Stimulated activated CD8-positive, alpha-beta memory T cell treated with anti-CD3 and anti-CD28 coated beads, Interleukin-7, amount 100 ng/mL, for 4 hours (primary cell): ENCODE measurements at regions not wholly inside any gene's neighbourhood (a gene's known extent, or its start where the extent isn't known, plus 50 kb on each side); places are given as distances from the start of the nearest gene placed in this dataset.
"Not testable (repeated sequence)": the region's sequence is repeated elsewhere in the genome, so short reads cannot be mapped to it uniquely, and the experiment has no call there.

Source experiments
- DNase-seq, 2 donors: peaks; one replicate each; pipeline ENCODE4 v3.0.0-alpha.2; 2020; ENCODE audit warnings: low read depth in 2 of 2

- not testable (repeated sequence) for DNase-seq
Measured at GRCh38 chr4:67412153-67412712, 133.1 kb downstream of the CENPC start.

GRCh38 chr4:67403342-67403741 lies 142.0 kb downstream of the CENPC start:
- DNase-seq = no peak

DNA sequence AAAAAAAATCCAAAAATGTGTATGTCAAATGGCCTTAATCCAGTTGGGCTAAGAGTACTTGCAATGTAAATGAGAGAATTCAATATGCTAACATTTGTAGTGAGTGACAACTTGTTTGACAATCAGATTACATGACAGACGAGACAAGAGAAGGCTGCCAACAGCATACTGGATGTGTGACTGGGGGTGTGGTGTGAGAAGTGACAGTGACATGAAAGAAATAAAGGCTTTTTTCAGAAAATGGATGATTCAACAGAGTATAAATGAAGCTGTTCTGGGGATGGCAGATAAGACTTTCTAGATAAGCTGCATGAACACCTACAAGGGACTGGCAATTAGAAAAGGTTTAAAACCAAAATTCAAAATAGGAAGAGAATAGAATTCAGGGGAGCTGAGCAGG lies 143.4 kb downstream of the CENPC start:
- no peak for DNase-seq

- no peak for DNase-seq
Measured at GRCh38 chr4:67397931-67398330, 147.4 kb downstream of the CENPC start.

- no peak for DNase-seq
Measured at GRCh38 chr4:67397031-67397430, 148.3 kb downstream of the CENPC start.

DNA sequence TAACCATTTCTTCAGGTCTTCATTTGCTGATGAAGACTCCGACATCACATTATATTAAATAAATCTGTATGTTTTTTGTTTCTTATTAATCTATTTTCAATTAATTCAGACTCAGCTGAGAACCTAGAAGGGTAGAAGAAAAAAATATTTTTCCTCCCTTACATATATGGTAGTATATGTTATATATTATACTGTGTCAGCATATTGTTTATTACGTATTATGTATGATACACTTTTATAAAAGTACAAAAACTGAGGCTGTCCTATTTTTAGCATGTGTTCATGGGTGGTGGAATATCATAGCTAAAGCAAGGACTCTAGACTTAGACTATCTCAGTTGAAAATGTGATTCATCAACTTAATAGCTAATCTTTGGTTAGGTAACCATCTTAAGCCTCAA lies 149.3 kb downstream of the CENPC start:
- DNase-seq = no peak

DNA sequence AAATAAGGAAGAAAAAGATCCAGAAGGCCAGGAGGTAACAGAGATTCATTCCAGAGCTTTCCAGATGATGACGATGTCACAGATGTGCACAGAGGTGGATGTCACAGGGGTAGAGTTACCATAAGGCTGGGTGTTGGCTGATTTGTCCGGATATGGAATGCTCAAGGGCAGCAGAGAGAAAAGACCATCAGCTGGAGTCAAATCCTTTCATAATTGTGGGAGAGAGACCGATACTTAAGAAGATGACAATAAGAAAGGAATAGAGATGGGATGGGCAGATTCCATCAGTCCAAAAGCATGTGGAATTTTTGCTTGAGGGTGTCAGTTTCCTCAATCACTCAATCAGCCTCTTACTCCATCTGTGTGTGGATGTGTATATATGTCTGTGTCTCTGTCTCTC lies 150.4 kb downstream of the CENPC start:
- no peak for DNase-seq

DNA sequence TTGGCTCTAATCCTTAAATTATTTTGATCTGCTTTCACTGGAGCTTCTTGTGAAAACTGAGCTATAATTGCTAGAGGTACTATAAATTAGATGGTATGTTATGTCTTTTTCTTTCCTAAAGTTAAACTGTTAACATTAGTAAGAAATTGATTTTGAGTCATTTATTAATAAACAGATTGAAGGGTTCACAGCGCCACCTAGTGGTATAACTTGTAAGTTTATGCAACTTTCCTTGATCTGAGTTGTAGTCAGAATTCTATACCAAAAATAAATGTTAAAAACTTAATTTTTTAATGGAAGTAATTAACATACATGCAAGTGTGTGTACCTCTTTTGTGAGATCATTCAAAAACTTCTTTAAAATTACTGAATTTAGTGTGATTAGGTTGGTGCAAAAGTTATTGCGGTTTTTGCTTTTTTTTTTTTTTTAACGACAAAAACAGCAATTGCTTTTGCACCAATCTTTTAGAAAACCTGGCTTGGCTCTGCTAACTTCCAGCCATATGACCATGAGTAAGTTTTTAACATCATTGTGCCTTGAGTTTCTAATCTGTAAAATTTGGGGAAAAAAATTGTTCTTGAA lies 151.5 kb downstream of the CENPC start:
- DNase-seq = no peak

DNA sequence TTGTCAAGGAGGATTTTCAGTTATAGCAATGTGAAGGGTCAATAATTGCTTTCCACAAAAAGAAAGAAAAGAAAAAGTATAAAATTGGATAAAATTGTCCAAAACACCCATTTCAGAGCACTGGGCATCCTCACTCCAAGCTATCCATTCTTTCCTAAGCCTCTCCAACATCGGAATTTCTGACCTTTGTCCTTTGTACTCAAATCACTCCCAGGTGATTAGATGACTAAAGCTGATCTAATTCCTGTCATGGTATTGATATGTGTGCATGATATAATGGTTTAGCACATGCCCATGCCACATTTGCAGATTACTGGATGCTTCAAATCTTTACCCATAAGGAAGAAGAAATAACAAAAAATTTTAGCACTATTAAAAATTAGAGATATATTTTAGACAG lies 152.3 kb downstream of the CENPC start:
- no peak for DNase-seq

DNA sequence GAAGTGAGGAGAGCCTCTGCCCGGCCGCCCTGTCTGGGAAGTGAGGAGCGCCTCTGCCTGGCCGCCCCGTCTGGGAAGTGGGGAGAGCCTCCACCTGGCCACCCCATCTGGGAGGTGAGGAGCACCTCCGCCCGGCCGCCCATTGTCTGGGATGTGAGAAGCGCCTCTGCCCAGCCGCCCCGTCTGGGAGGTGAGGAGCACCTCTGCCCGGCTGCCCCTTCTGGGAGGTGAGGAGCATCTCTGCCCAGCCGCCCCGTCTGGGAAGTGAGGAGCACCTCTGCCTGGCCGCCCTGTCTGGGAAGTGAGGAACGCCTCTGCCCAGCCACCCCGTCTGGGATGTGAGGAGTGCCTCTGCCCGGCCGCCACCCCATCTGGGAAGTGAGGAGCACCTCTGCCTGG lies 163.9 kb downstream of the CENPC start:
- DNase-seq = not testable (repeated sequence)

DNA sequence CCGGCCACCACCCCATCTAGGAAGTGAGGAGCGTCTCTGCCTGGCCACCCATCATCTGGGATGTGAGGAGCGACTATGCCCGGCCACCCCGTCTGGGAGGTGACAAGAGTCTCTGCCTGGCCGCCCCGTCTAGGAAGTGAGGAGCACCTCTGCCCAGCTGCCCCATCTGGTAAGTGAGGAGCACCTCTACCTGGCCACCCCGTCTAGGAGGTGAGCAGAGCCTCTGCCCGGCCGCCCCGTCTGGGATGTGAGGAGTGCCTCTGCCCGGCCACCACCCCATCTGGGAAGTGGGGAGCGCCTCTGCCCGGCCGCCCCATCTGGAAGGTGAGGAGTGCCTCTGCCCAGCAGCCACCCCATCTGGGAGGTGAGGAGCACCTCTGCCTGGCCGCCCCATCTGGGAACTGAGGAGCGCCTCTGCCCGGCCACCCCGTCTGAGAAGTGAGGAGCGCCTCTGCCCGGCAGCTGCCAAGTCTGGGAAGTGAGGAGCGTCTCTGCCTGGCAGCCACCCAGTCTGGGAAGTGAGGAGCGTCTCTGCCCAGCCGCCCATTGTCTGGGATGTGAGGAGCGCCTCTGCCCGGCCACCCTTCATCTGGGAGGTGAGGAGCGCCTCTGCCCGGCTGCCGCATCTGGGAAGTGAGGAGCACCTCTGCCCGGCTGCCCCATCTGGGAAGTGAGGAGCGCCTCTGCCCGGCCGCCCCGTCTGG lies 164.4 kb downstream of the CENPC start:
- not testable (repeated sequence) for DNase-seq

- no peak for DNase-seq
Measured at GRCh38 chr4:67380154-67380553, 165.1 kb downstream of the CENPC start.

- DNase-seq = no peak
Measured at GRCh38 chr4:67375291-67375690, 170.0 kb downstream of the CENPC start.

- no peak for DNase-seq
Measured at GRCh38 chr4:67371615-67372014, 173.7 kb downstream of the CENPC start.

- no peak for DNase-seq
Measured at GRCh38 chr4:67366311-67366861, 178.9 kb downstream of the CENPC start.

- no peak for DNase-seq
Measured at GRCh38 chr4:67365661-67366245, 179.6 kb downstream of the CENPC start.

DNA sequence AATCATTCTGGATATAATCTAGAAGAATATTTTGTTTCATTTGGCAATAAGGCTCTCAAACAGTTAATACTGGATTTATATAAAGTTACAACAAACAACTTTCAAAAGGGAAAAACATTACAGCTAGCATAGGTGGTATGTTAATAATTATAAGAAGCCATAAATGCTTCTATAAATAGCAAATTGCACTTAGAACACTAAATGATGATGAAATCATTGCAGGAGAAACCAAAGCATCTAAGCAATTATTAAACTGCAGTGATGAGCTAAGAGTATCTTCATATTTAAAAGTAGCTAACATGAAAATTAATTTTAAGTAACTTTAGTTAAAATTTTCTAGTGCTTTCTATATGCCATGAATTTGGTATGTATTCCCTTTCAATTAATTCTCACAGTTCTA lies 189.5 kb downstream of the CENPC start:
- no peak for DNase-seq

DNA sequence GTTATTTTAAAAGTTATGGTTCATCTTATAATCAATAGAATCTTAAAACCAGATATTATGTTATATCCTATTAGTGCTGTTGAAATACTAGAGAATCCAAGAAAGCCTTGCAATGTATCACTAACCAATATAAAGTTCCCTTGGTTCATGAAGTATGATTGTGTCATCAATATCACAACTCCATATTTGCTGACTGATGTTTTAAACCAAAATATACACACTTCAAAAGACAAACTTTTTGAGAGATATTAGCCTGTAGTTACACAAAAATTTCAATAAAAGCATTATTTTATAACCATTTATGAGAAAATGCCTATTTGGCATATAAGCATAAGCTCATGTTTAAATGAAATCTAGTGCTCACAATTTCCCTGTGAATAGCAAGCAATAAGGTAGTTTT lies 198.6 kb downstream of the CENPC start:
- DNase-seq = no peak

DNA sequence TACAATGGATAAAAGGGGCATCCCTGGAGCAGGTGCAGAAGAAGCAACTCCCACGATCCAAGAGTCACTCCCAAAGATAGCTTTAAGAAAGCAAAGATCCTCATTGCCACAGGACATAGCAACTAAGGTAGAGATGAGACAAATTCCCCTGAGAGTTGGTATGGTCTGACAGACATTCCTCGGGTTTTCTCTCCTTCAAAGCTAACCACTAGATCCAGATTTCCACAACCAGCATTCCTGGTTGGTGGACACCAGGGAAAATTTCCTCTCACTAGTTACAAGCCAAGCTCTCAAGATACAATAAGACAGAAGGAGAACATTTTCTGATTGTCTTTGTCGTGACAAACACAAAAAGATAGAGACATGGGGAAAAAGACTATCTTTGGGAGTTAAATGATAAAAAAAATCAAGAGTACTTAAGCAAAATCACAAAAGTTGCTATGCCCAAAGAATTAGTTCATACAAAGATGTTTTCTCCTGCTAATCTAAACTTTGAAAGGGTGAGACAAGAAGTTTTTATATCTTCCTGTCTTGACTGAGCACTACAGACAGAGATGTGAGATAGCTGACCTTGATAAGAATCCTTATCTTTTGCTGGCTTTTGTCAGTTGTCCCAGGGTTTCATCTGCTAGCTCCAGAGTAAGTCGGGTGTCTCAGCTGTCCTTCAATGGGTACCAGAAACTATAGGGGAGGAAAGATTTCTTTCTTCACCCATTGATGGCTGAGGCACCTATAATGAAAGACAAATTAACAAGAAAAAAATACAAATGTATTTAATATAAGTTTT lies 200.5 kb downstream of the CENPC start:
- DNase-seq = no peak

GRCh38 chr4:67343199-67343598 lies 202.1 kb downstream of the CENPC start:
- DNase-seq = no peak

GRCh38 chr4:67342291-67342690 lies 203.0 kb downstream of the CENPC start:
- no peak for DNase-seq

GRCh38 chr4:67333664-67334063 lies 211.6 kb downstream of the CENPC start:
- no peak for DNase-seq
